ENCODE measurements at regions not wholly inside any gene's neighbourhood (a gene's known extent, or its start where the extent isn't known, plus 50 kb on each side); places are given as distances from the start of the nearest gene placed in this dataset.
"Not testable (repeated sequence)": the region's sequence is repeated elsewhere in the genome, so short reads cannot be mapped to it uniquely, and the experiment has no call there.

DNA sequence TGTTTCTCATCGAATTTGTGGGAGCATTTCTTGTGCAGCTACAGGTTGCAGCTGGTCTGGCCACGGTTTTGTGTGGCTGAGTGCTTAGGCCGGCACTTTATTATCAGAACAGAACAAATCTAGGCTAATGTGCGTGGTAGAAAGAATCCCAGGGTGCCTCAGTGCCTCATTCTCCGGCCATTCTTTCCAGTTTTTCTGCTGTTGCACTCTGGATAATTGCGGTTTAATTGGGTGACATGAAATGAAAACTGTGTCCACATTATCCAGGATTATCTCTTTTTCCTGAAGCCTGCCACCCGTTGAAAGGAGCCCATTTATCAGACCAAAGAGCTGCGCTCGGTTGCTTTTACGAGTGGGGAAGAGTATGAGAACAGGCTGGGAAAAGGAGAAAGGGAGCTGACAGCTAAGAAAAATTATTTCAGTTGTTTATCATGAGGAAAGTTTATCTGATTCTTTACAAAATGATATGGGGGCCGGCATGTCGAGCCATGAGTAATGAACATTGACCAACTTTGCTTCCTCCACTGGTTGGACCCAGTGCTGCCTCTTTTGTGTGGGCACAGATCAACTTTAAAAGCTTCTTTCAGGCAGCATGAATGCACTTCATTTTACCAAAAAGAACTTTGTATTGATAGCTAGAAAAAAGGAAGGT lies 117.0 kb upstream of the SOX21 start:
- ATAC-seq (replicated peaks in 1 of 2): no peak
- no peaks in the 10 kb centered on the region for H3K36me3 Mint-ChIP-seq (ENCODE audit: insufficient read depth in 2 of 2)
- H3K27ac Mint-ChIP-seq: no peak overlapping the region
- no peaks in the 10 kb centered on the region for H3K4me1 Mint-ChIP-seq (ENCODE audit: low read depth)
- H3K9me3 Mint-ChIP-seq: no peaks in the 10 kb centered on the region
- H3K27me3 Mint-ChIP-seq (ENCODE audit: low read depth): no peaks in the 10 kb centered on the region
- H3K4me3 Mint-ChIP-seq: no peak overlapping the region
- DNase-seq: no peak

- ATAC-seq (replicated peaks in 1 of 2): no peak
- H3K27me3 Mint-ChIP-seq (ENCODE audit: low read depth): no peaks in the 10 kb centered on the region
Measured at GRCh38 chr13:94827566-94827965, 115.2 kb upstream of the SOX21 start.

GRCh38 chr13:94825507-94825906 lies 113.2 kb upstream of the SOX21 start:
- no peaks in the 10 kb centered on the region for H3K36me3 Mint-ChIP-seq (ENCODE audit: insufficient read depth in 2 of 2)
- ATAC-seq (replicated peaks in 1 of 2): no peak
- H3K4me3 Mint-ChIP-seq: no peak overlapping the region
- no peaks in the 10 kb centered on the region for H3K9me3 Mint-ChIP-seq
- H3K4me1 Mint-ChIP-seq (ENCODE audit: low read depth): no peaks in the 10 kb centered on the region
- DNase-seq: no peak
- no peak overlapping the region for H3K27ac Mint-ChIP-seq
- H3K27me3 Mint-ChIP-seq (ENCODE audit: low read depth): peaks cover 9% of the 10 kb centered on the region

More at GRCh38 chr13:94827566-94827965, 115.2 kb upstream of the SOX21 start:
- DNase-seq: no peak
- Mint-ChIP-seq H3K27ac (no peak overlapping the region), H3K9me3 (no peaks in the 10 kb centered on the region), H3K36me3 (ENCODE audit: insufficient read depth in 2 of 2) (no peaks in the 10 kb centered on the region), H3K4me3 (no peak overlapping the region), H3K4me1 (ENCODE audit: low read depth) (no peaks in the 10 kb centered on the region)

DNA sequence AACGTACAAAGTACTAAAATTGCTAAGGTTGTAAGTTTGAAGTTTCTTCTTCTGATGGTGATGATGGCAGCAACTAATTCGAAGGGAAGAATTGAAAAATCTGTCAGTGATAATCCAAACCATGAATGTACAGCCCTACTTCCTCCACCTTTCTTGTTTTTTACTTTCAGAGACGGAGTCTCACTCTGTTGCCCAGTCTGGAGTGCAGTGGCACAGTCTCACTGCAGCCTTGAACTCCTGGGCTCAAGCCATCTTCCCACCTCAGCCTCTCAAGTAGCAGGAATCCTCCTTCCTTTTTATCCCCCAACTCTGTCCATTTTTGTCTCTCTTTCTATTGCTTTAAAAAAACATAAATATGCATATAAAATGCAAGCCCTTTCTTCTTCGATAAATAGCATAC lies 112.3 kb upstream of the SOX21 start:
- no peak overlapping the region for H3K4me3 Mint-ChIP-seq
- DNase-seq: no peak
- H3K36me3 Mint-ChIP-seq (ENCODE audit: insufficient read depth in 2 of 2): no peaks in the 10 kb centered on the region
- no peaks in the 10 kb centered on the region for H3K9me3 Mint-ChIP-seq
- no peak for ATAC-seq (replicated peaks in 1 of 2)
- peaks cover 10% of the 10 kb centered on the region for H3K27me3 Mint-ChIP-seq (ENCODE audit: low read depth)
- H3K4me1 Mint-ChIP-seq (ENCODE audit: low read depth): no peaks in the 10 kb centered on the region
- H3K27ac Mint-ChIP-seq: no peak overlapping the region

- H3K4me1 Mint-ChIP-seq (ENCODE audit: low read depth): no peaks in the 10 kb centered on the region
- no peaks in the 10 kb centered on the region for H3K9me3 Mint-ChIP-seq
- H3K4me3 Mint-ChIP-seq: no peak overlapping the region
- no peak overlapping the region for H3K27ac Mint-ChIP-seq
- H3K36me3 Mint-ChIP-seq (ENCODE audit: insufficient read depth in 2 of 2): no peaks in the 10 kb centered on the region
- DNase-seq: no peak
- peaks cover 10% of the 10 kb centered on the region for H3K27me3 Mint-ChIP-seq (ENCODE audit: low read depth)
- no peak for ATAC-seq (replicated peaks in 1 of 2)
Measured at GRCh38 chr13:94822356-94822755, 110.0 kb upstream of the SOX21 start.

DNA sequence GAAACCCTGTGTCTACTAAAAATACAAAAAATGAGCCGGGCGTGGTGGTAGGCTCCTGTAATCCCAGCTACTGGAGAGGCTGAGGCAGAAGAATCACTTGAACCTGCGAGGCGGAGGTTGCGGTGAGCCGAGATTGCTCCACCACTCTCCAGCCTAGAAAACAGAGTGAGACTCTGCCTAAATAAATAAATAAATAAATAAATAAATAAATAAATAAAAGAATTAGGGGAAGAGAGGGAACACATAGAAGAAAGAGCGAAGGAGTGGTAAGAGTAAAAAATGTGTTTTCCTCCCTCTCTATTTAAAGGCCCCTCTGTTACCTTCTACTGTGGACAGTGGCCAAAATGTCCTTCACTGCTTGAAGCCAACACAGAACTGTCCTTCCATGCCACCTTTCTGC lies 103.9 kb upstream of the SOX21 start:
- no peaks in the 10 kb centered on the region for H3K36me3 Mint-ChIP-seq (ENCODE audit: insufficient read depth in 2 of 2)
- no peak overlapping the region for H3K4me3 Mint-ChIP-seq
- H3K27me3 Mint-ChIP-seq (ENCODE audit: low read depth): peaks cover 31% of the 10 kb centered on the region
- no peaks in the 10 kb centered on the region for H3K4me1 Mint-ChIP-seq (ENCODE audit: low read depth)
- no peaks in the 10 kb centered on the region for H3K9me3 Mint-ChIP-seq
- ATAC-seq (replicated peaks in 1 of 2) (no peak), DNase-seq (no peak)
- no peak overlapping the region for H3K27ac Mint-ChIP-seq

- Mint-ChIP-seq H3K27ac (no peak overlapping the region), H3K9me3 (no peaks in the 10 kb centered on the region), H3K27me3 (ENCODE audit: low read depth) (peaks cover 25% of the 10 kb centered on the region), H3K36me3 (ENCODE audit: insufficient read depth in 2 of 2) (no peaks in the 10 kb centered on the region), H3K4me1 (ENCODE audit: low read depth) (no peaks in the 10 kb centered on the region), H3K4me3 (no peak overlapping the region)
- no peak for ATAC-seq (replicated peaks in 1 of 2)
- DNase-seq: no peak
Measured at GRCh38 chr13:94813920-94814475, 101.7 kb upstream of the SOX21 start.

- Mint-ChIP-seq H3K27ac (no peak overlapping the region), H3K27me3 (ENCODE audit: low read depth) (peaks cover 25% of the 10 kb centered on the region), H3K4me3 (no peak overlapping the region), H3K9me3 (no peaks in the 10 kb centered on the region), H3K36me3 (ENCODE audit: insufficient read depth in 2 of 2) (no peaks in the 10 kb centered on the region), H3K4me1 (ENCODE audit: low read depth) (no peaks in the 10 kb centered on the region)
- DNase-seq (no peak), ATAC-seq (replicated peaks in 1 of 2) (no peak)
Measured at GRCh38 chr13:94811753-94812152, 99.4 kb upstream of the SOX21 start.

GRCh38 chr13:94800423-94800822 lies 88.1 kb upstream of the SOX21 start:
- H3K9me3 Mint-ChIP-seq: no peaks in the 10 kb centered on the region
- no peaks in the 10 kb centered on the region for H3K36me3 Mint-ChIP-seq (ENCODE audit: insufficient read depth in 2 of 2)
- no peak overlapping the region for H3K4me3 Mint-ChIP-seq
- H3K4me1 Mint-ChIP-seq (ENCODE audit: low read depth): no peaks in the 10 kb centered on the region
- peaks cover 9% of the 10 kb centered on the region for H3K27me3 Mint-ChIP-seq (ENCODE audit: low read depth)
- H3K27ac Mint-ChIP-seq: no peak overlapping the region
- DNase-seq (no peak), ATAC-seq (replicated peaks in 1 of 2) (no peak)

- ATAC-seq (replicated peaks in 1 of 2): no peak
- peaks cover 0 to 1% of the 10 kb centered on the region in 2 donors for H3K9me3 Mint-ChIP-seq
- no peak overlapping the region for H3K4me3 Mint-ChIP-seq
Measured at GRCh38 chr13:94799299-94799698, 87.0 kb upstream of the SOX21 start.

DNA sequence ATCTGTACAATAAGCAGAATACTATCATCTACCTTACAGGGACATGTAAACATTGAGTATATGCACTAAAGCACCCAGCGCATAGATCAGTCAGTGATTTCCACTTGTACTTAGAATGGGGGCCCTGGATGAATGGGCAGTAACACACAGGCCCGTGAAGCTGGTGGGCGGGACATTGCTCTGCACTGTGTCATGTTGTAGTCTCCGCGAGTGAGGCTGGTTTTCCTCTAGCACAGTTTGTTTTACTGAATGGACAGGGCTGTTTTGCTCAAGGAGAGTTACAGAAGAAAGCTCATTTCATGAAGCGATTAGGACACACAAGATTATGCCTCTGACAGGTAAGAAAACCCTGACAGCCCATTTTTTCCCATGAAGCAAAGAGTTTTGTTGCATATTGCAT lies 86.4 kb upstream of the SOX21 start:
- no peaks in the 10 kb centered on the region for H3K4me1 Mint-ChIP-seq (ENCODE audit: low read depth)
- no peak overlapping the region for H3K4me3 Mint-ChIP-seq
- H3K27ac Mint-ChIP-seq: no peak overlapping the region
- no peaks in the 10 kb centered on the region for H3K36me3 Mint-ChIP-seq (ENCODE audit: insufficient read depth in 2 of 2)
- ATAC-seq (replicated peaks in 1 of 2) (no peak), DNase-seq (no peak)
- peaks cover 1% of the 10 kb centered on the region for H3K27me3 Mint-ChIP-seq (ENCODE audit: low read depth)
- peaks cover 0 to 1% of the 10 kb centered on the region in 2 donors for H3K9me3 Mint-ChIP-seq

More at GRCh38 chr13:94799299-94799698, 87.0 kb upstream of the SOX21 start:
- Mint-ChIP-seq H3K27me3 (ENCODE audit: low read depth) (peaks cover 7% of the 10 kb centered on the region), H3K36me3 (ENCODE audit: insufficient read depth in 2 of 2) (no peaks in the 10 kb centered on the region), H3K4me1 (ENCODE audit: low read depth) (no peaks in the 10 kb centered on the region), H3K27ac (no peak overlapping the region)
- DNase-seq: no peak

GRCh38 chr13:94795292-94795691 lies 82.9 kb upstream of the SOX21 start:
- H3K27ac Mint-ChIP-seq: no peak overlapping the region
- no peaks in the 10 kb centered on the region for H3K4me1 Mint-ChIP-seq (ENCODE audit: low read depth)
- H3K4me3 Mint-ChIP-seq: no peak overlapping the region
- H3K9me3 Mint-ChIP-seq: peaks cover 0 to 1% of the 10 kb centered on the region in 2 donors
- H3K27me3 Mint-ChIP-seq (ENCODE audit: low read depth): peaks cover 11% of the 10 kb centered on the region
- DNase-seq (no peak), ATAC-seq (replicated peaks in 1 of 2) (no peak)
- H3K36me3 Mint-ChIP-seq (ENCODE audit: insufficient read depth in 2 of 2): no peaks in the 10 kb centered on the region

- not testable (repeated sequence) for H3K27ac Mint-ChIP-seq; DNase-seq; H3K4me1 Mint-ChIP-seq (ENCODE audit: low read depth); H3K36me3 Mint-ChIP-seq (ENCODE audit: insufficient read depth in 2 of 2); ATAC-seq (replicated peaks in 1 of 2); H3K4me3 Mint-ChIP-seq; H3K9me3 Mint-ChIP-seq
- H3K27me3 Mint-ChIP-seq (ENCODE audit: low read depth): peaks cover 20% of the 10 kb centered on the region
Measured at GRCh38 chr13:94786246-94786645, 73.9 kb upstream of the SOX21 start.

DNA sequence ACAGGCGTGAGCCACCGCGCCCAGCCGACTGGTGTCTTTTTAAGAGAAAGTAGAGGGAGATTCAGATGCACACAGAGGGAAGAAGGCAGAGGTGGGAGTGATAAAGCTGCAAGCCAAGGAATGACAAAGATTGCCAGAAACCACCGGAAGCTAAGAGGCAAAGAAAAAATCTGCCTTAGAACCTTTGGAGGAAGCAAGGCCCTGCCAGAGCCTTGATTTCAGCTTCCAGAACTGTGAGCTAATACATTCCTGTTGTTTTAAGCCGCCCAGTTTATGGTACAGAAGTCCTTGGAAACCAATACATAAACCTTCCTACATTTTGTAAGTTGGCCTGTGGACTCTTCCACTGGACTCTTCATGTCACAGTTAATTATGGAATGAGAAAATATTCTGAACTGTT lies 71.7 kb upstream of the SOX21 start:
- Mint-ChIP-seq H3K4me1 (ENCODE audit: low read depth) (no peaks in the 10 kb centered on the region), H3K36me3 (ENCODE audit: insufficient read depth in 2 of 2) (no peaks in the 10 kb centered on the region), H3K4me3 (no peak overlapping the region), H3K9me3 (no peaks in the 10 kb centered on the region), H3K27ac (no peak overlapping the region), H3K27me3 (ENCODE audit: low read depth) (peaks cover 18% of the 10 kb centered on the region)
- DNase-seq (no peak), ATAC-seq (replicated peaks in 1 of 2) (no peak)
